ENCODE measurements at regions not wholly inside any gene's neighbourhood (a gene's known extent, or its start where the extent isn't known, plus 50 kb on each side); places are given as distances from the start of the nearest gene placed in this dataset.

DNA sequence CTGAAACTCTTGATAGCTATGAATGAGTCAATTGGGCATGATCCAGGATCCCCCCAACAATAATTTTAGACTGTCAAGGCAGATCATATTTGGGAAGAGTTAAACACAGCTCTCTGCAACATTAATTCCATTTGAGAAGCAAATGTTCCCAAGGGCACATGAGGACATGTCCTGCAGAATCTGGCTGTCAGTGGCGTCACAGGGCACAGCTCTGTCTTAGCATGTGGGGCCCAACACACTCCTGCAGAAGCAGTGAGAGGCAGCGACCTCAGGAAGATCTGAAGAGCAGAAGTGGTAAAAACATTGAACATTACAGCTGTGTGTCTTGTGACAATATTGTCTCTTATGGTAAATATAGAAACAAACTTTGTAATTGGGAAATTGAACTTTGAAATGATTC, 197.1 kb upstream of the PBX1 start:
- Histone ChIP-seq H3K79me2 (ENCODE audit: control insufficient read depth, insufficient read depth, low read length) (no peaks in the 10 kb centered on the region), H3K27ac (ENCODE audit: control insufficient read depth, insufficient read depth) (no peak overlapping the region), H3K4me3 (no peak overlapping the region), H3K9ac (ENCODE audit: control insufficient read depth, insufficient read depth, low read length) (no peak overlapping the region), H3K4me2 (ENCODE audit: control insufficient read depth, insufficient read depth) (no peak overlapping the region), H2AFZ (ENCODE audit: control insufficient read depth, low read depth, low read length) (no peak overlapping the region), H3K36me3 (ENCODE audit: control insufficient read depth in 2 of 2, insufficient read depth in 2 of 2, low read length in 1 of 2) (no peaks in the 10 kb centered on the region), H3K4me1 (ENCODE audit: control insufficient read depth, insufficient read depth, low read length) (no peaks in the 10 kb centered on the region), H3K27me3 (replicated peaks in 1 of 2; ENCODE audit: control insufficient read depth in 2 of 2, insufficient read depth in 2 of 2, low read length in 1 of 2) (no peaks in the 10 kb centered on the region), H3K9me3 (replicated peaks; ENCODE audit: control insufficient read depth, insufficient read depth, low read length) (no peaks in the 10 kb centered on the region), H4K20me1 (ENCODE audit: control insufficient read depth, insufficient read depth) (no peaks in the 10 kb centered on the region)
- DNase-seq (ENCODE audit: low read depth, low spot score): no peak
- CTCF ChIA-PET: no interaction called here
- no peak for ATAC-seq
- intact Hi-C loops (cut with micrococcal nuclease; ENCODE audit: unreplicated experiment) (no loop called here), in situ Hi-C loops (cut with MboI) (no loop called here)
- BruUV-seq (replicated peaks): no TSS peak
- SMC1A ChIA-PET (ENCODE audit: uncharacterized antibody, unreplicated experiment): no interaction called here
- no peak for TF ChIP-seq CREB1 (IDR thresholded peaks at IDR 0.05; ENCODE audit: low read depth)
- TF ChIP-seq CEBPZ (IDR thresholded peaks at IDR 0.05; ENCODE audit: low read depth, low read length): no peak
- no peak for TF ChIP-seq ZNF217 (IDR thresholded peaks at IDR 0.05)
- no peak for TF ChIP-seq MYB (IDR thresholded peaks at IDR 0.05; ENCODE audit: borderline replicate concordance, low read depth, low read length)
- no peak for TF ChIP-seq KLF5 (IDR thresholded peaks at IDR 0.05; ENCODE audit: partially characterized antibody)
- no peak for TF ChIP-seq POLR2A (IDR thresholded peaks at IDR 0.05; ENCODE audit: low read depth, low read length)
- TF ChIP-seq ESRRA (IDR thresholded peaks at IDR 0.05; ENCODE audit: low read length): no peak
- TF ChIP-seq, protein P1, sequence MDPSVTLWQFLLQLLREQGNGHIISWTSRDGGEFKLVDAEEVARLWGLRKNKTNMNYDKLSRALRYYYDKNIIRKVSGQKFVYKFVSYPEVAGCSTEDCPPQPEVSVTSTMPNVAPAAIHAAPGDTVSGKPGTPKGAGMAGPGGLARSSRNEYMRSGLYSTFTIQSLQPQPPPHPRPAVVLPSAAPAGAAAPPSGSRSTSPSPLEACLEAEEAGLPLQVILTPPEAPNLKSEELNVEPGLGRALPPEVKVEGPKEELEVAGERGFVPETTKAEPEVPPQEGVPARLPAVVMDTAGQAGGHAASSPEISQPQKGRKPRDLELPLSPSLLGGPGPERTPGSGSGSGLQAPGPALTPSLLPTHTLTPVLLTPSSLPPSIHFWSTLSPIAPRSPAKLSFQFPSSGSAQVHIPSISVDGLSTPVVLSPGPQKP (IDR thresholded peaks at IDR 0.05; ENCODE audit: low read depth, low read length): no peak
- TF ChIP-seq ZBTB4 (CRISPR knock-in tag; IDR thresholded peaks at IDR 0.05): no peak
- TF ChIP-seq CHD2 (IDR thresholded peaks at IDR 0.05; ENCODE audit: borderline replicate concordance, low read depth, low read length): no peak
- TF ChIP-seq TBL1XR1 (IDR thresholded peaks at IDR 0.05; ENCODE audit: low read depth, low read length): no peak
- no peak for TF ChIP-seq BMI1 (IDR thresholded peaks at IDR 0.05; ENCODE audit: borderline replicate concordance)
- RAD21 ChIA-PET (ENCODE audit: unreplicated experiment): no interaction called here
- WGBS (ENCODE audit: insufficient coverage, insufficient replicate concordance, low lambda C conversion rate, missing lambda C conversion rate): 11% methylated on average over 2 of the region's 2 CpGs
- FAIRE-seq: no peak
- POLR2A ChIA-PET: no interaction called here
